H1 (cell line): ENCODE measurements at regions not wholly inside any gene's neighbourhood (a gene's known extent, or its start where the extent isn't known, plus 50 kb on each side); places are given as distances from the start of the nearest gene placed in this dataset.

ENCODE experiments used
- CTCF ChIA-PET: fragments of 300-600 bp; sonication (Branson Sonifier 250); formaldehyde crosslinking; loops from one replicate; lab custom pipeline; 2021; ENCODE audit not compliant: partially characterized antibody; lab: Charles Lee
- POLR2A ChIA-PET: fragments of 300-600 bp; sonication (Branson Sonifier 250); formaldehyde crosslinking; loops from one replicate; lab custom pipeline; 2021; ENCODE audit warnings: inconsistent platforms; ENCODE audit not compliant: partially characterized antibody; lab: Charles Lee
- DNase-seq, 2 experiments: peaks; one replicate each; pipeline versions ENCODE4 v3.0.0 to v3.0.0-alpha.2; 2010 to 2022; ENCODE audit warnings: low spot score in 2 of 2, low read depth in 1 of 2, mixed read lengths in 1 of 2
- FAIRE-seq: peaks from 2 replicates; lab custom pipeline; 2011; peaks lifted over from hg19 to GRCh38; lab: Jason Lieb, UNC
- H2AFZ ChIP-seq: 2 replicates; pipeline ENCODE4 v1.8.1; 2012; ENCODE audit warnings: low read length, inconsistent platforms
- H2AK5ac ChIP-seq: 2 replicates; pipeline ENCODE4 v1.6.1; 2013; ENCODE audit warnings: low read depth, low read length
- H2BK120ac ChIP-seq: replicated peaks from 2 replicates; pipeline ENCODE3; 2013; ENCODE audit warnings: low read depth, low read length, inconsistent platforms
- H2BK12ac ChIP-seq: 2 replicates; pipeline ENCODE4 v1.6.1; 2013; ENCODE audit warnings: low read depth, low read length
- H2BK15ac ChIP-seq: 2 replicates; pipeline ENCODE4 v1.6.1; 2013; ENCODE audit warnings: low read length
- H2BK20ac ChIP-seq: 2 replicates; pipeline ENCODE4 v1.6.1; 2013; ENCODE audit warnings: low read length
- H2BK5ac ChIP-seq: 2 replicates; pipeline ENCODE4 v1.6.1; 2013; ENCODE audit warnings: low read depth, low read length
- H3K14ac ChIP-seq: 2 replicates; pipeline ENCODE4 v1.6.1; 2013; ENCODE audit warnings: inconsistent platforms; ENCODE audit not compliant: insufficient read length
- H3K18ac ChIP-seq: 2 replicates; pipeline ENCODE4 v1.6.1; 2013; ENCODE audit warnings: low read length; ENCODE audit errors: extremely low read depth
- H3K23ac ChIP-seq: 2 replicates; pipeline ENCODE4 v1.6.1; 2013; ENCODE audit warnings: inconsistent platforms; ENCODE audit not compliant: insufficient read length
- H3K23me2 ChIP-seq: 2 replicates; pipeline ENCODE4 v1.6.1; 2013; ENCODE audit warnings: low read depth, low read length
- H3K27ac ChIP-seq: 2 replicates; pipeline ENCODE4 v1.6.1; 2011; ENCODE audit warnings: low read depth, low read length, inconsistent platforms
- H3K27me3 ChIP-seq, 4 experiments: replicated peaks in 1 of 4; 1 replicate in 1 of 4; 2 replicates in 3 of 4; pipeline versions ENCODE4 v1.6.1 to v1.8.1; 2011 to 2013; ENCODE audit warnings: low read length in 3 of 4, mild to moderate bottlenecking in 3 of 4, inconsistent platforms in 2 of 4, mixed read lengths in 2 of 4, moderate library complexity in 1 of 4; ENCODE audit not compliant: control insufficient read depth in 3 of 4, insufficient read depth in 3 of 4; ENCODE audit errors: extremely low read depth in 1 of 4
- H3K36me3 ChIP-seq, 4 experiments: 2 replicates each; pipeline versions ENCODE4 v1.6.1 to v1.8.1; 2011 to 2013; ENCODE audit warnings: mild to moderate bottlenecking in 4 of 4, low read length in 3 of 4, moderate library complexity in 2 of 4, control low read depth in 1 of 4, inconsistent platforms in 1 of 4; ENCODE audit not compliant: insufficient read depth in 4 of 4, control insufficient read depth in 2 of 4
- H3K4ac ChIP-seq: replicated peaks from 2 replicates; pipeline ENCODE3; 2013; ENCODE audit warnings: low read length, low read depth, mixed read lengths, inconsistent platforms; ENCODE audit not compliant: insufficient read length
- H3K4me1 ChIP-seq, 4 experiments: replicated peaks in 1 of 4; 1 replicate in 1 of 4; 2 replicates in 3 of 4; pipeline versions ENCODE4 v1.6.1 to v1.8.1; 2011 to 2013; ENCODE audit warnings: low read length in 3 of 4, inconsistent platforms in 2 of 4, mixed read lengths in 1 of 4; ENCODE audit not compliant: insufficient read depth in 4 of 4, control insufficient read depth in 3 of 4
- H3K4me2 ChIP-seq, 2 experiments: 2 replicates each; pipeline versions ENCODE4 v1.6.1 to v1.8.1; 2011 to 2013; ENCODE audit warnings: low read depth in 2 of 2, low read length in 2 of 2, control low read depth in 1 of 2, inconsistent platforms in 1 of 2, mild to moderate bottlenecking in 1 of 2; ENCODE audit not compliant: insufficient read depth in 1 of 2
- H3K4me3 ChIP-seq, 4 experiments: fragments of 200-600, 300-600 bp in 1 of 4; sonication (generic), shearing (Covaris generic), sonication (Bioruptor Twin) in 1 of 4; 2 replicates each; pipeline versions ENCODE4 v1.5.1 to v1.8.1; 2011 to 2016; ENCODE audit warnings: low read length in 4 of 4, low read depth in 3 of 4, control low read depth in 2 of 4, inconsistent platforms in 2 of 4, mild to moderate bottlenecking in 2 of 4, mixed read lengths in 1 of 4, moderate library complexity in 1 of 4; ENCODE audit not compliant: insufficient read depth in 2 of 4; ENCODE audit errors: extremely low read depth in 1 of 4
- H3K56ac ChIP-seq: replicated peaks from 2 replicates; pipeline ENCODE3; 2013; ENCODE audit warnings: low read depth, mild to moderate bottlenecking, mixed read lengths, low read length, inconsistent platforms; ENCODE audit not compliant: insufficient read length
- H3K79me1 ChIP-seq: 2 replicates; pipeline ENCODE4 v1.6.1; 2013; ENCODE audit warnings: low read depth, low read length, control low read depth
- H3K79me2 ChIP-seq, 2 experiments: 2 replicates each; pipeline versions ENCODE4 v1.6.1 to v1.8.1; 2012 to 2013; ENCODE audit warnings: low read length in 2 of 2, mild to moderate bottlenecking in 2 of 2, inconsistent platforms in 1 of 2; ENCODE audit not compliant: insufficient read depth in 2 of 2, control insufficient read depth in 1 of 2
- H3K9ac ChIP-seq, 4 experiments: replicated peaks in 1 of 4; 1 replicate in 1 of 4; 2 replicates in 3 of 4; pipeline versions ENCODE4 v1.6.1 to v1.8.1; 2011 to 2013; ENCODE audit warnings: low read depth in 3 of 4, low read length in 3 of 4, control low read depth in 2 of 4, mild to moderate bottlenecking in 2 of 4, moderate library complexity in 2 of 4, inconsistent platforms in 1 of 4; ENCODE audit errors: extremely low read depth in 1 of 4
- H3K9me3 ChIP-seq, 2 experiments: 2 replicates each; pipeline versions ENCODE4 v1.6.1 to v1.8.1; 2012 to 2013; ENCODE audit warnings: mild to moderate bottlenecking in 2 of 2, moderate library complexity in 2 of 2, control low read depth in 1 of 2, inconsistent platforms in 1 of 2, low read depth in 1 of 2, low read length in 1 of 2, mixed read lengths in 1 of 2; ENCODE audit not compliant: insufficient read depth in 2 of 2
- H4K20me1 ChIP-seq, 2 experiments: replicated peaks in 1 of 2; 2 replicates each; pipeline versions ENCODE3 to v1.8.1; 2011 to 2013; ENCODE audit warnings: inconsistent platforms in 2 of 2, low read length in 2 of 2, mild to moderate bottlenecking in 1 of 2; ENCODE audit not compliant: insufficient read depth in 2 of 2, control insufficient read depth in 1 of 2
- H4K5ac ChIP-seq: 2 replicates; pipeline ENCODE4 v1.6.1; 2013; ENCODE audit warnings: low read length, low read depth, mixed read lengths, inconsistent platforms; ENCODE audit not compliant: insufficient read length
- H4K8ac ChIP-seq: 2 replicates; pipeline ENCODE4 v1.8.0; 2013; ENCODE audit warnings: mild to moderate bottlenecking, moderate library complexity, low read length, inconsistent platforms; ENCODE audit not compliant: insufficient read depth; ENCODE audit errors: extremely low read depth
- H4K91ac ChIP-seq: replicated peaks from 2 replicates; pipeline ENCODE3; 2013; ENCODE audit warnings: low read length, mixed read lengths, inconsistent platforms; ENCODE audit not compliant: insufficient read length
- JUN ChIP-seq: IDR thresholded peaks from 2 replicates; pipeline ENCODE4 v1.6.1; 2011; ENCODE audit warnings: low read depth, mild to moderate bottlenecking, improper control_type of control experiment, low read length
- WGBS, 2 experiments: shearing (Covaris generic) in 1 of 2; methylation state at CpG; one replicate each; pipeline versions ENCODE4 v1.1.6 to v1.1.7; 2013 to 2015; ENCODE audit warnings: low lambda C conversion rate in 2 of 2, mixed read lengths in 2 of 2, inconsistent platforms in 1 of 2, low coverage in 1 of 2, missing lambda C conversion rate in 1 of 2; ENCODE audit not compliant: insufficient replicate concordance in 2 of 2, insufficient coverage in 1 of 2, insufficient read length in 1 of 2; ENCODE audit errors: extremely low coverage in 1 of 2, missing lambda C conversion rate in 1 of 2; 5-methylcytosine and 5-hydroxymethylcytosine counted together

DNA sequence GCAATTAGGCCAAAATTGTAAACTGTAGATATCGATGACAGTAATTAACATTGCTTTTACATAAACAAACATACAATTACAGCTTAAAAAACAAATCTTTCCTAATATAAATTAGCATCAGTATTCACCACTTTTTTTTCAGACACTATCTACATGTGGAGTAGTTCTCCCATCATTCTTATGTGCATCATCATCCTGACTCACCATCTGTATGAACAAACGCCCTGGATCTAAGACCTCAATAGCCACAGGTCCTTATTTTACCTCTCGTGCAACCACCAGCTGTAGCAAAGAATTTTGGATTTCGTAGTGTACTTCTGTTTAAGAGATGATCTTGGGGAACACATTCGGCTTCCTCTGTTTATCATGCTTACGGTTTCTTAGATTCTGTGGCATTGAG, 551.9 kb upstream of the KIRREL3 start:
- no peak overlapping the region for H2BK20ac ChIP-seq
- FAIRE-seq = no peak
- H3K4me2 ChIP-seq = no peak overlapping the region
- TF ChIP-seq JUN = no peak

More for the DNA sequence above, 551.9 kb upstream of the KIRREL3 start:
- no peak overlapping the region for H2BK15ac ChIP-seq
- no peak overlapping the region for H2BK120ac ChIP-seq
- no peak overlapping the region for H3K18ac ChIP-seq
- H4K5ac ChIP-seq = no peak overlapping the region
- H2AFZ ChIP-seq = no peak overlapping the region
- H3K4me1 ChIP-seq = no peaks in the 10 kb centered on the region
- WGBS, 2 experiments = 93% methylated on average over 6 of the region's 6 CpGs; no CpG with 5 or more reads in 1 of the 2 experiments
- H3K27ac ChIP-seq = no peak overlapping the region
- no peak overlapping the region for H2BK12ac ChIP-seq
- H4K20me1 ChIP-seq = no peaks in the 10 kb centered on the region
- no peak overlapping the region for H2AK5ac ChIP-seq
- H3K79me2 ChIP-seq = no peaks in the 10 kb centered on the region
- no peaks in the 10 kb centered on the region for H3K27me3 ChIP-seq
- no peak overlapping the region for H4K91ac ChIP-seq
- no peak overlapping the region for H3K4me3 ChIP-seq
- POLR2A ChIA-PET = no interaction called here
- CTCF ChIA-PET = no interaction called here
- H3K79me1 ChIP-seq = no peaks in the 10 kb centered on the region
- no peak overlapping the region for H3K4ac ChIP-seq
- no peaks in the 10 kb centered on the region for H3K23me2 ChIP-seq
- H3K23ac ChIP-seq = no peak overlapping the region
- DNase-seq = no peak
- no peaks in the 10 kb centered on the region for H3K36me3 ChIP-seq
- no peaks in the 10 kb centered on the region for H3K9me3 ChIP-seq
- H2BK5ac ChIP-seq = no peak overlapping the region
- H4K8ac ChIP-seq = no peak overlapping the region
- no peak overlapping the region for H3K9ac ChIP-seq
- no peak overlapping the region for H3K14ac ChIP-seq
- H3K56ac ChIP-seq = no peak overlapping the region
